ENCODE measurements at regions not wholly inside any gene's neighbourhood (a gene's known extent, or its start where the extent isn't known, plus 50 kb on each side); places are given as distances from the start of the nearest gene placed in this dataset.

DNA sequence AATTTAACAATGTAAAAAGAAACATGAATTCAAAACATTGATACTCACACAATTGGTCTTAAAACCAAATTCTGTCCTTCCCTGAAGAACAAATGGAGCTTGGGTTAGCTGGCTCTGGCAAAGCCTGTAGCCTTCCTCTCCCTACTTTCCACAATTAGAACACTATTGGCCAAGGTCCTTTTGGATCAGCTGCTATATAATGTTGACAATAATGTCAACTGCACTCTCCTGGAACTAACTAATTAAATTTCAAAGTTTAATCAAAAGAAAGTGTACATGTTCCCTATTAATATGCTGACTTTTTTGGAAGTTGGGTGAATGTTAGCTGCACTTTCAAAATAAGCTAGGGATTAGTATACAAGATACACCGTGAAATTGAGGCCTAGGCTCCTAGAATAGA, 440.1 kb upstream of the NFE2L3 start:
- TF ChIP-seq, protein P1, sequence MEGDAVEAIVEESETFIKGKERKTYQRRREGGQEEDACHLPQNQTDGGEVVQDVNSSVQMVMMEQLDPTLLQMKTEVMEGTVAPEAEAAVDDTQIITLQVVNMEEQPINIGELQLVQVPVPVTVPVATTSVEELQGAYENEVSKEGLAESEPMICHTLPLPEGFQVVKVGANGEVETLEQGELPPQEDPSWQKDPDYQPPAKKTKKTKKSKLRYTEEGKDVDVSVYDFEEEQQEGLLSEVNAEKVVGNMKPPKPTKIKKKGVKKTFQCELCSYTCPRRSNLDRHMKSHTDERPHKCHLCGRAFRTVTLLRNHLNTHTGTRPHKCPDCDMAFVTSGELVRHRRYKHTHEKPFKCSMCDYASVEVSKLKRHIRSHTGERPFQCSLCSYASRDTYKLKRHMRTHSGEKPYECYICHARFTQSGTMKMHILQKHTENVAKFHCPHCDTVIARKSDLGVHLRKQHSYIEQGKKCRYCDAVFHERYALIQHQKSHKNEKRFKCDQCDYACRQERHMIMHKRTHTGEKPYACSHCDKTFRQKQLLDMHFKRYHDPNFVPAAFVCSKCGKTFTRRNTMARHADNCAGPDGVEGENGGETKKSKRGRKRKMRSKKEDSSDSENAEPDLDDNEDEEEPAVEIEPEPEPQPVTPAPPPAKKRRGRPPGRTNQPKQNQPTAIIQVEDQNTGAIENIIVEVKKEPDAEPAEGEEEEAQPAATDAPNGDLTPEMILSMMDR (IDR thresholded peaks at IDR 0.05) = no peak
- TF ChIP-seq EP300 (IDR thresholded peaks at IDR 0.05) = no peak
